Tibial nerve (tissue), 4 donors: ENCODE measurements at regions not wholly inside any gene's neighbourhood (a gene's known extent, or its start where the extent isn't known, plus 50 kb on each side); places are given as distances from the start of the nearest gene placed in this dataset.

Experiments used
- DNase-seq, 2 donors: peaks; one replicate each; pipeline ENCODE4 v3.0.0-alpha.2; 2019; ENCODE audit warnings: low spot score in 2 of 2
- H3K27ac ChIP-seq, 4 donors: fragments of 200-600 bp; sonication (generic) in 3 of 4; one replicate each; pipeline ENCODE4 v1.5.1; 2017 to 2019; ENCODE audit warnings: mild to moderate bottlenecking in 1 of 4
- H3K27me3 ChIP-seq, 2 donors: fragments of 200-600 bp; sonication (generic) in 1 of 2; one replicate each; pipeline versions ENCODE4 v1.5.1 to v1.6.0; 2017 to 2019
- H3K36me3 ChIP-seq, 3 donors: fragments of 200-600 bp; sonication (generic); one replicate each; pipeline ENCODE4 v1.5.1; 2018 to 2019
- H3K4me1 ChIP-seq, 4 donors: fragments of 200-600 bp; sonication (generic) in 3 of 4; one replicate each; pipeline ENCODE4 v1.5.1; 2017 to 2019
- H3K4me3 ChIP-seq, 4 donors: fragments of 200-600 bp; sonication (generic) in 3 of 4; one replicate each; pipeline ENCODE4 v1.5.1; 2017 to 2019; ENCODE audit warnings: mild to moderate bottlenecking in 1 of 4, moderate library complexity in 1 of 4
- H3K9me3 ChIP-seq, 4 donors: fragments of 200-600 bp; sonication (generic) in 3 of 4; one replicate each; pipeline ENCODE4 v1.5.1; 2017 to 2019
- CTCF ChIP-seq, 5 experiments: fragments of 200-600 bp in 3 of 5; fragments of 450-650 bp in 2 of 5; sonication (generic) in 3 of 5; IDR thresholded peaks; one replicate each; pipeline ENCODE4 v1.5.1; 2016 to 2019; ENCODE audit warnings: antibody characterized with exemption in 5 of 5, mild to moderate bottlenecking in 3 of 5, moderate library complexity in 2 of 5
- EP300 ChIP-seq, 2 donors: sonication (generic); formaldehyde crosslinking; IDR thresholded peaks; one replicate each; pipeline ENCODE4 v1.6.1; 2017; ENCODE audit warnings: antibody characterized with exemption in 2 of 2, mild to moderate bottlenecking in 1 of 2
- POLR2A ChIP-seq, 2 donors: fragments of 450-650 bp; IDR thresholded peaks; one replicate each; pipeline ENCODE4 v1.6.1; 2017; ENCODE audit warnings: antibody characterized with exemption in 2 of 2, mild to moderate bottlenecking in 2 of 2, moderate library complexity in 2 of 2
- WGBS, 2 donors: methylation state at CpG; one replicate each; pipeline ENCODE4 v1.1.5; 2018; 5-methylcytosine and 5-hydroxymethylcytosine counted together

GRCh38 chr15:62834686-62835329 is 207.7 kb upstream of the TPM1 start:
- Histone ChIP-seq H3K4me3 (no peak overlapping the region), H3K9me3 (no peaks in the 10 kb centered on the region), H3K27me3 (no peaks in the 10 kb centered on the region), H3K4me1 (no peaks in the 10 kb centered on the region), H3K36me3 (peaks cover 0 to 65% (median 0%) of the 10 kb centered on the region in 3 donors), H3K27ac (no peak overlapping the region)
- TF ChIP-seq POLR2A (IDR thresholded peaks at IDR 0.05) (no peak), CTCF (IDR thresholded peaks at IDR 0.05) (no peak), EP300 (IDR thresholded peaks at IDR 0.05) (no peak)
- 93 to 94% methylated on average over 7 of the region's 7 CpGs for WGBS, 2 donors
- DNase-seq = no peak

GRCh38 chr15:62835351-62835750 is 207.2 kb upstream of the TPM1 start:
- no peak for TF ChIP-seq EP300 (IDR thresholded peaks at IDR 0.05)
- no peak for TF ChIP-seq CTCF (IDR thresholded peaks at IDR 0.05)
- TF ChIP-seq POLR2A (IDR thresholded peaks at IDR 0.05) = no peak
- H3K9me3 ChIP-seq = no peaks in the 10 kb centered on the region
- no peak overlapping the region for H3K27ac ChIP-seq
- H3K4me1 ChIP-seq = no peaks in the 10 kb centered on the region
- peaks cover 0 to 71% (median 0%) of the 10 kb centered on the region in 3 donors for H3K36me3 ChIP-seq
- WGBS, 2 donors = 84 to 89% methylated on average over 8 of the region's 8 CpGs
- H3K27me3 ChIP-seq = no peaks in the 10 kb centered on the region
- no peak overlapping the region for H3K4me3 ChIP-seq
- no peak for DNase-seq

DNA sequence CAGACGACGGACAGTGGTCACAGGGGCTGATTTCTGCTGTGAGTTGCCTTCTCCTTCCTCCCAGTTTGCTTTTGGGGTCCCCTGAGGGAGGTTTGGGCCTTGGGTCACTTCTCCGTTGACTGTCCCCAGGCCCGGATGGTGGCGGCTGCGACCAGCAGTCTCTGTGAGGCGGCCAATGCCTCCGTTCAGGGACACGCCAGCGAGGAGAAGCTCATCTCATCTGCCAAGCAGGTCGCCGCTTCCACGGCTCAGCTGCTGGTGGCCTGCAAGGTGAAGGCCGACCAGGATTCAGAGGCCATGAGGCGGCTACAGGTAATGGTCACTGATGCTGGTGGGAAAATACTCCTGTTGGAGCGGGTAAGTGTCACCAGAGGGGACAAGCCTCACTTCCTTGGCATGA is 206.8 kb upstream of the TPM1 start:
- Histone ChIP-seq H3K4me3 (no peak overlapping the region), H3K4me1 (no peaks in the 10 kb centered on the region), H3K36me3 (peaks cover 0 to 75% (median 0%) of the 10 kb centered on the region in 3 donors), H3K9me3 (no peaks in the 10 kb centered on the region), H3K27me3 (no peaks in the 10 kb centered on the region), H3K27ac (no peak overlapping the region)
- TF ChIP-seq EP300 (IDR thresholded peaks at IDR 0.05) (no peak), POLR2A (IDR thresholded peaks at IDR 0.05) (no peak), CTCF (IDR thresholded peaks at IDR 0.05) (no peak)
- no peak for DNase-seq
- WGBS, 2 donors = 96 to 97% methylated on average over 16 of the region's 16 CpGs

DNA sequence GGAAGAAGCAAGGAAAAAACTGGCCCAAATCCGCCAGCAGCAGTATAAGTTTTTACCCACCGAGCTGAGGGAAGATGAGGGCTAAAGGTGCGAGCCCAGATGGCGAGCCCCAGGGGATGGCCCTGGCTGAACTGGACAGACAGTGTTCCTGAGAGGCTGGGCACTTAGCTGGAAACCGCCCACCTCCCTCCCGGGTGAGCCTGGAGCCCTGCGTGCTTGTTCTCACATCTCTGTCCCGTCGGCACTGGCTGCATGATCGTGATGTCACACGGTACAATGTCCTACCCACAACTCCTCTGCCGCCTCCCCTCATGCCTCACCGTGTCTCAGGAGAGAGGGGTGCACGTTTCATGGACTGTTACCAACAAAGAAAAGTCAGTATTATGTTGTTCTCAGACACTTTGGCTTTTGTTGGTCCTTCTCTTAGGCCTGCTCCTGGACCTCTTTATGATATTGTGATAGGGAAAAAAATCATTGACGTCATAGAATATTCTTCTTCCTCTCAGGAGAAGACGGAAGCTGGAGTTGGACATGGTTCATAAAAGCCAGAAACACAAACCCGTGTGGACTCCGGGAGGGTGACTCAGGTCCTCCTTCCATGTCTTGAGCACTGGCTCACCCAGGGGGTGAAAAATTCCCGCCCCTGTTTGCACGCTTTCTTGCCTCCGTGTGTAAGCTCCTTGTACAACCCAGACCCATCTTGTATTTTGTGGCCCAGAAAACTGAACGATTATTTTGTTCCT is 201.8 kb upstream of the TPM1 start:
- H3K9me3 ChIP-seq = no peaks in the 10 kb centered on the region
- H3K27ac ChIP-seq = no peak overlapping the region
- peaks cover 0 to 11% (median 0%) of the 10 kb centered on the region in 4 donors for H3K4me1 ChIP-seq
- no peak for DNase-seq
- TF ChIP-seq POLR2A (IDR thresholded peaks at IDR 0.05) (no peak), CTCF (IDR thresholded peaks at IDR 0.05) (no peak), EP300 (IDR thresholded peaks at IDR 0.05) (no peak)
- no peak overlapping the region for H3K4me3 ChIP-seq
- H3K36me3 ChIP-seq = peaks cover 0 to 74% (median 0%) of the 10 kb centered on the region in 3 donors
- 88 to 94% methylated on average over 22 of the region's 22 CpGs for WGBS, 2 donors
- no peaks in the 10 kb centered on the region for H3K27me3 ChIP-seq

DNA sequence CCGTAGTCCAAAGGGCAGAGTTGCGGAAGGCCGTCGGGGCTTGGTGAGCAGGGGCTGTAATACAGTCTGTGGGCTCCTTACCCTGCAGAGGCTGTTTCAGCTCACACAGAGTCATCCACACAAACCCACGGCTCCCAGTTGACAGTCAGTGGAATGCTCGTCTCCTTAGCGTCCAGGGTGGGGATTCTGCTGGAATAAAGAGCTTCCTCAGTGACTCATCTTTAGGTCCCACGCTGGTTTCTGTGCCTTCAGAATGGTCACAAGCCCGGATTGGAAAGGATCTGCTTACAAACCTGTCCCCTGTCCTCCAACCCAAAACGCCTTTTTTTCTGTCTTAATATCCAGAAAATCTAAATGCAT is 201.3 kb upstream of the TPM1 start:
- H3K27me3 ChIP-seq = no peaks in the 10 kb centered on the region
- H3K9me3 ChIP-seq = no peaks in the 10 kb centered on the region
- H3K4me3 ChIP-seq = no peak overlapping the region
- WGBS, 2 donors = 87 to 88% methylated on average over 10 of the region's 10 CpGs
- H3K27ac ChIP-seq = no peak overlapping the region
- TF ChIP-seq EP300 (IDR thresholded peaks at IDR 0.05) = no peak
- TF ChIP-seq CTCF (IDR thresholded peaks at IDR 0.05) = no peak
- TF ChIP-seq POLR2A (IDR thresholded peaks at IDR 0.05) = no peak
- H3K36me3 ChIP-seq = peaks cover 0 to 69% (median 0%) of the 10 kb centered on the region in 3 donors
- peaks cover 0 to 11% (median 0%) of the 10 kb centered on the region in 4 donors for H3K4me1 ChIP-seq
- DNase-seq = no peak
